Osteocyte (in vitro differentiated cells): ENCODE measurements at regions not wholly inside any gene's neighbourhood (a gene's known extent, or its start where the extent isn't known, plus 50 kb on each side); places are given as distances from the start of the nearest gene placed in this dataset.

Source experiments
- DNase-seq: peaks from one replicate; pipeline ENCODE4 v3.0.0; 2021; ENCODE audit warnings: mixed read lengths; ENCODE audit not compliant: unreplicated experiment; ENCODE audit errors: extremely low spot score
- H3K27ac Mint-ChIP-seq: one replicate; pipeline ENCODE4 v1.8.0; 2021; ENCODE audit warnings: mild to moderate bottlenecking, mixed read lengths; ENCODE audit not compliant: unreplicated experiment
- H3K27me3 Mint-ChIP-seq: one replicate; pipeline ENCODE4 v1.8.0; 2021; ENCODE audit warnings: mixed read lengths; ENCODE audit not compliant: unreplicated experiment
- H3K36me3 Mint-ChIP-seq: one replicate; pipeline ENCODE4 v1.8.0; 2021; ENCODE audit warnings: mixed read lengths; ENCODE audit not compliant: unreplicated experiment
- H3K4me1 Mint-ChIP-seq: one replicate; pipeline ENCODE4 v1.8.0; 2021; ENCODE audit warnings: mixed read lengths; ENCODE audit not compliant: unreplicated experiment
- H3K4me3 Mint-ChIP-seq: one replicate; pipeline ENCODE4 v1.8.0; 2021; ENCODE audit warnings: mild to moderate bottlenecking, moderate library complexity, mixed read lengths; ENCODE audit not compliant: unreplicated experiment
- H3K9me3 Mint-ChIP-seq: one replicate; pipeline ENCODE4 v1.8.0; 2021; ENCODE audit warnings: mixed read lengths; ENCODE audit not compliant: unreplicated experiment
- TF ChIP-seq, protein P1 (sequence below): fragments of 200-600 bp; sonication (generic); IDR thresholded peaks from 2 replicates; pipeline ENCODE4 v1.5.0; 2021; ENCODE audit warnings: antibody characterized with exemption, mild to moderate bottlenecking, moderate library complexity

DNA sequence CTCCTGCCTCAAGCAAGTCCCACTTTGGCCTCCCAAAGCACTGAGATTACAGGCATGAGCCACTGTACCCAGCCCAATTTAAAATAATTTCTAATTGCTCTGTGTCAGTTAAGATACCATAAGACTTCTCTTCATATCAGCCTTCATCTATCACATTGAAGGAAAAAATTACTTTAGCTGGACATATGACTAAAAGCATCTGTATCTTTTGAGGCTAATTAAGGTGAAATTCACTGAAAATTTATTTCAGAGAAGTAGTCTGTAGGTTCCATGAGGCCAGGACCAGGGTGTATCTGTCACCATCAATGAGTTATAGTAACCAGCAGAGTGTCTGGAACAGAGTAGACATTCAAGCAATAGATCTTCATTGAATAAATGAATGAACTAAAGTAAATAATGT lies 205.2 kb upstream of the PHYHIPL start:
- no peak for DNase-seq
- H3K4me1 Mint-ChIP-seq, result peaks cover 5% of the 10 kb centered on the region
- no peak overlapping the region for H3K27ac Mint-ChIP-seq
- peaks cover 36% of the 10 kb centered on the region for H3K27me3 Mint-ChIP-seq
- no peaks in the 10 kb centered on the region for H3K9me3 Mint-ChIP-seq
- TF ChIP-seq, protein P1, sequence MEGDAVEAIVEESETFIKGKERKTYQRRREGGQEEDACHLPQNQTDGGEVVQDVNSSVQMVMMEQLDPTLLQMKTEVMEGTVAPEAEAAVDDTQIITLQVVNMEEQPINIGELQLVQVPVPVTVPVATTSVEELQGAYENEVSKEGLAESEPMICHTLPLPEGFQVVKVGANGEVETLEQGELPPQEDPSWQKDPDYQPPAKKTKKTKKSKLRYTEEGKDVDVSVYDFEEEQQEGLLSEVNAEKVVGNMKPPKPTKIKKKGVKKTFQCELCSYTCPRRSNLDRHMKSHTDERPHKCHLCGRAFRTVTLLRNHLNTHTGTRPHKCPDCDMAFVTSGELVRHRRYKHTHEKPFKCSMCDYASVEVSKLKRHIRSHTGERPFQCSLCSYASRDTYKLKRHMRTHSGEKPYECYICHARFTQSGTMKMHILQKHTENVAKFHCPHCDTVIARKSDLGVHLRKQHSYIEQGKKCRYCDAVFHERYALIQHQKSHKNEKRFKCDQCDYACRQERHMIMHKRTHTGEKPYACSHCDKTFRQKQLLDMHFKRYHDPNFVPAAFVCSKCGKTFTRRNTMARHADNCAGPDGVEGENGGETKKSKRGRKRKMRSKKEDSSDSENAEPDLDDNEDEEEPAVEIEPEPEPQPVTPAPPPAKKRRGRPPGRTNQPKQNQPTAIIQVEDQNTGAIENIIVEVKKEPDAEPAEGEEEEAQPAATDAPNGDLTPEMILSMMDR, result no peak
- H3K36me3 Mint-ChIP-seq, result no peaks in the 10 kb centered on the region
- H3K4me3 Mint-ChIP-seq, result no peak overlapping the region

DNA sequence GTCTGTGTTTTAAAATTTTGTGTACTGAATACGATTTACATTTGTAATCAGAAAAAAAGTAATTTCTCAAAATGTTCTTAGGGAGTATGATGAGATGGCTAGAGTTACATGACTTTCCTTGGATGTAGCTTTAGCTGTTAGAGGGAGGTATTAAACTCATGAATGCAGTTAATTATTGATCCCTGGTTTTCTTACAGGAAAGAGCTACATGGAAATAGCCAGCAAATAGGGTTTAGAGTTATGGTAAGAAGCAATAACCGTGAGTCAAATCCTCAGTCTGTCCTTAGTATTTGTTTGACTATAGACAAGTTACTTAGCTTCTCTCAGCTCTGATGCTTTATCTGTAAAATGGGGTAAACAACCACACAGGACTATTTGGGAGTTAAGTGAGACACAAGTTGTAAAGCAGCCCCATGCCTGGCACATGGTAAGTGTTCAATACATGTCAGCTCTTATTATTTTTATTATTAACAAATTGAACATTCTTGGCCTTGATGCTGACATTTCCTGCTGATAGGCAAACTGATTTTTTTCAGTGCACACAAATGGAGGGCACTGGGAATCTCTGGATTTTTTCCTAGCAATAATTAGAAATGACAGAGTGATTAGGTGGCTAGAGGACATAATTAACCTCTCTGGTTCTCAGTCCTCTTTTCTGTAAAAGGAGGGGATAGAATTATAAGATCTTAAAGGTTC lies 204.5 kb upstream of the PHYHIPL start:
- TF ChIP-seq, protein P1, result no peak
- H3K9me3 Mint-ChIP-seq, result no peaks in the 10 kb centered on the region
- DNase-seq, result no peak
- H3K4me3 Mint-ChIP-seq, result no peak overlapping the region
- H3K36me3 Mint-ChIP-seq, result no peaks in the 10 kb centered on the region
- H3K27me3 Mint-ChIP-seq, result peaks cover 32% of the 10 kb centered on the region
- peaks cover 5% of the 10 kb centered on the region for H3K4me1 Mint-ChIP-seq
- no peak overlapping the region for H3K27ac Mint-ChIP-seq

DNA sequence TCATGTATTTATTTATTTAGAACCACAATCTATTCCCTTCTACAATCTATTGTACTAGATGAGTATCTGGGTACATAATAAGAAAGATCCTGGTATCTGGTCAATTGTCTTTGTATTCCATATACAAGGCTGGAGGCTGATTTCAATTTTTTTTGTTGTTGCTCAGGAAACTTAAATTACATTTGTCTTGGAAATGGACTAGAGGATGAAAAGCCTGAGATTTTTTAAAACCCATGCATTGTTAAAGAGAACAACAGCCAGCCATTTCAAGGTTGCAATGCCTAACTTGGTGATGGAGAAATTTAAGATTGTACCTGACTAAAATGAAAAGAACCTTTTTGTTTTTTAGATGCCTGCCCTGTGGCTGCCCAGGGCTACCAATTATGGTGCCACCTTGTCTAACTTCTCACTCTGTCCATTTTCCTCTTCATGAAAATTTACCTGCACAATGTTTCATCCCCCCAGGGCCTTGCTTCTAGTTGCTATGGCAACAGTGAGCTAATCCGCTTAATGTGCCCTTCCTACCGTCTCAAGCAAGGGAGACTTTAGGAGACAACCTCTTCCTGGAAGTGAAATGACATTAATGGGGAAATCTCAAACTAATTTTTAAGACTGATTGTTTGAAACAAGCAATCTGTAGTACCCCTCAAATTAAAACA lies 203.7 kb upstream of the PHYHIPL start:
- no peak for DNase-seq
- Mint-ChIP-seq H3K4me1 (peaks cover under 1% of the 10 kb centered on the region), H3K36me3 (no peaks in the 10 kb centered on the region), H3K4me3 (no peak overlapping the region), H3K27me3 (peaks cover 26% of the 10 kb centered on the region), H3K27ac (no peak overlapping the region), H3K9me3 (no peaks in the 10 kb centered on the region)
- TF ChIP-seq, protein P1, result no peak

DNA sequence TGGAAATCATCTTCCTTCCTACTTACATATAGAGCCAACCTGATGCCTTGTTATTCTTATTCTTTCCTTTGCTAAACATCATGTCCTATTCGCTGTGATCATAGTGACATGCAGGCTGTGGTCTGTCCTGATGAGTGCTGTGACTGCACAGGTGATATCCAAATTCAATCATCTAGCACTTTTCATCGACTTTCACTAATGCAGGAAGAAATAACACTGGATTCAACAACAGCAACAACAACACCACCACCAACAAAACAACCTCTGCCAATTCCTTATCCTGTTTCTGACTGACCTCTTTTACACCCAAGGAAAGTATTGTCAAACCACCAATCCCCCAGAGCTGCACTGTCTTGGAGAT lies 203.2 kb upstream of the PHYHIPL start:
- TF ChIP-seq, protein P1, result no peak
- Mint-ChIP-seq H3K4me1 (no peaks in the 10 kb centered on the region), H3K36me3 (no peaks in the 10 kb centered on the region), H3K9me3 (no peaks in the 10 kb centered on the region), H3K27ac (no peak overlapping the region), H3K4me3 (no peak overlapping the region), H3K27me3 (peaks cover 21% of the 10 kb centered on the region)
- DNase-seq, result no peak

DNA sequence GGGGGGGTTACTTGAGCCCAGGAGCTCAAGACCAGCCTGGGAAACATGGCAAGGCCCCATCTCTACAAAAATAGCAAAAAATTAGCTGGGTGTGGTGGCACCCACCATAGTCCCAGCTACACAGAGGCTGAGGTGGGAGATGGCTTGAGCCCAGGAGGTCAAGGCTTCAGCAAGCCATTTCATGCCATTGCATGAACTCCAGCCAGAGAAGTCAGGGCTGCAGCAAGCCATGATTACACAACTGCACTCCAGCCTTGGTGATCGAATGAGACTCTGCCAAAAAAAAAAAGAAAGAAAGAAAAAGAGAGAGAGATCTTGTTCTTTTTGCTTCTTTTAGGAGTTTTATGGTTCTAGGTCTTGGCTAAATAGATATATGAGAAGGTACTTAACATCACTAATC lies 200.2 kb upstream of the PHYHIPL start:
- H3K27me3 Mint-ChIP-seq, result peaks cover 13% of the 10 kb centered on the region
- no peaks in the 10 kb centered on the region for H3K9me3 Mint-ChIP-seq
- no peak overlapping the region for H3K27ac Mint-ChIP-seq
- no peaks in the 10 kb centered on the region for H3K36me3 Mint-ChIP-seq
- TF ChIP-seq, protein P1, result no peak
- H3K4me1 Mint-ChIP-seq, result no peaks in the 10 kb centered on the region
- H3K4me3 Mint-ChIP-seq, result no peak overlapping the region
- no peak for DNase-seq
